Kidney (tissue), 13 donors: ENCODE measurements at regions not wholly inside any gene's neighbourhood (a gene's known extent, or its start where the extent isn't known, plus 50 kb on each side); places are given as distances from the start of the nearest gene placed in this dataset.

ENCODE experiments used
- DNase-seq, 5 donors: peaks; one replicate each; pipeline ENCODE4 v3.0.0-alpha.2; 2013 to 2020
- FAIRE-seq: peaks from 2 replicates; lab custom pipeline; 2012; peaks lifted over from hg19 to GRCh38; lab: Jason Lieb, UNC
- H3K27ac ChIP-seq, 2 donors: one replicate each; pipeline ENCODE4 v1.7.0; 2013; ENCODE audit warnings: low read depth in 2 of 2, low read length in 2 of 2, inconsistent platforms in 1 of 2
- H3K27me3 ChIP-seq: one replicate; pipeline ENCODE4 v1.7.1; 2013; ENCODE audit warnings: low read length, inconsistent platforms; ENCODE audit not compliant: control insufficient read depth, insufficient read depth
- H3K36me3 ChIP-seq, 3 donors: one replicate each; pipeline versions ENCODE4 v1.7.0 to v1.7.1; 2013; ENCODE audit warnings: low read length in 3 of 3, control low read depth in 1 of 3, inconsistent platforms in 1 of 3; ENCODE audit not compliant: insufficient read depth in 3 of 3, control insufficient read depth in 2 of 3
- H3K4me1 ChIP-seq, 3 donors: one replicate each; pipeline versions ENCODE4 v1.7.0 to v1.7.1; 2013; ENCODE audit warnings: low read length in 3 of 3, inconsistent platforms in 1 of 3, low read depth in 1 of 3; ENCODE audit not compliant: control insufficient read depth in 2 of 3, insufficient read depth in 2 of 3
- H3K4me3 ChIP-seq, 3 donors: one replicate each; pipeline versions ENCODE4 v1.7.0 to v1.8.1; 2013; ENCODE audit warnings: low read length in 3 of 3, control low read depth in 1 of 3, inconsistent platforms in 1 of 3
- H3K9ac ChIP-seq, 3 donors: one replicate each; pipeline versions ENCODE4 v1.7.0 to v1.7.1; 2013; ENCODE audit warnings: low read length in 3 of 3, control low read depth in 1 of 3, inconsistent platforms in 1 of 3
- H3K9me3 ChIP-seq, 3 donors: one replicate each; pipeline versions ENCODE4 v1.7.0 to v1.7.1; 2013; ENCODE audit warnings: low read length in 3 of 3, control low read depth in 1 of 3, inconsistent platforms in 1 of 3; ENCODE audit not compliant: control insufficient read depth in 2 of 3, insufficient read depth in 1 of 3
- intact Hi-C: fragments of 100-400 bp; cut with DNase I; formaldehyde crosslinking; loops from one replicate; pipeline ENCODE4 v1.11.1; 2022
- TF ChIP-seq, protein P1 (sequence below): IDR thresholded peaks from 3 replicates; pipeline ENCODE4 v1.5.1; 2012; ENCODE audit warnings: mild to moderate bottlenecking, moderate library complexity, borderline replicate concordance; ENCODE audit not compliant: insufficient read depth; ENCODE audit errors: extremely low read depth
- donor health status: control.
- donor health status: control.
- donor health status: control.
- donor health status: control.
- donor health status: control.
- donor health status: DM: yes; HTN: yes; CAD: no.
- donor health status: Normal renal cell carcinoma (clear cell type).

DNA sequence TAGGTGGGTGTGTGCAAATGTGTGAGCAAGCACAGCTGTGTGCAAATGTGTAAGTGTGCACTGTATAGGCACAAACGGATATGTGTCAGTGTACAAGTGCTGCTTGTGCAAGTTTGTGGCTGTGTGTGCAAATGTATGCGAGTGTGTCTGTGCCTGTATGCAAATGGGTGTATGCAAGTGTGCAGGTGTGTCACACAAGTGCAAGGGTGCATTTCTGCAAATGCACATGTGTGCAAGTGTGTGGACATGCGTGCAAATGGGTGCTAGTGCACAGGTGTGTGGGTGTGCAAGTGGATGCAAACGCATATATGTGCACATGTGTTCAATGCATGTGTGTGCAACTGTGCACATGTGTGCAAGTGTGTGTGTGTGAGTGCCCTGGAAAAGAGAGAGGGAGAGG is 76.5 kb upstream of the TNRC6C start:
- Histone ChIP-seq H3K27me3 (no peaks in the 10 kb centered on the region), H3K36me3 (no peaks in the 10 kb centered on the region), H3K9me3 (no peaks in the 10 kb centered on the region), H3K27ac (no peak overlapping the region), H3K4me3 (peak overlapping the region in 1 of 3 donors; percentile 13), H3K4me1 (peaks cover 0 to 23% (median 4%) of the 10 kb centered on the region in 3 donors), H3K9ac (no peak overlapping the region)
- DNase-seq (peak in 1 of 5 donors; percentile 14), FAIRE-seq (no peak)
- TF ChIP-seq, protein P1, sequence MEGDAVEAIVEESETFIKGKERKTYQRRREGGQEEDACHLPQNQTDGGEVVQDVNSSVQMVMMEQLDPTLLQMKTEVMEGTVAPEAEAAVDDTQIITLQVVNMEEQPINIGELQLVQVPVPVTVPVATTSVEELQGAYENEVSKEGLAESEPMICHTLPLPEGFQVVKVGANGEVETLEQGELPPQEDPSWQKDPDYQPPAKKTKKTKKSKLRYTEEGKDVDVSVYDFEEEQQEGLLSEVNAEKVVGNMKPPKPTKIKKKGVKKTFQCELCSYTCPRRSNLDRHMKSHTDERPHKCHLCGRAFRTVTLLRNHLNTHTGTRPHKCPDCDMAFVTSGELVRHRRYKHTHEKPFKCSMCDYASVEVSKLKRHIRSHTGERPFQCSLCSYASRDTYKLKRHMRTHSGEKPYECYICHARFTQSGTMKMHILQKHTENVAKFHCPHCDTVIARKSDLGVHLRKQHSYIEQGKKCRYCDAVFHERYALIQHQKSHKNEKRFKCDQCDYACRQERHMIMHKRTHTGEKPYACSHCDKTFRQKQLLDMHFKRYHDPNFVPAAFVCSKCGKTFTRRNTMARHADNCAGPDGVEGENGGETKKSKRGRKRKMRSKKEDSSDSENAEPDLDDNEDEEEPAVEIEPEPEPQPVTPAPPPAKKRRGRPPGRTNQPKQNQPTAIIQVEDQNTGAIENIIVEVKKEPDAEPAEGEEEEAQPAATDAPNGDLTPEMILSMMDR, result no peak
- intact Hi-C loops, result no loop called here

DNA sequence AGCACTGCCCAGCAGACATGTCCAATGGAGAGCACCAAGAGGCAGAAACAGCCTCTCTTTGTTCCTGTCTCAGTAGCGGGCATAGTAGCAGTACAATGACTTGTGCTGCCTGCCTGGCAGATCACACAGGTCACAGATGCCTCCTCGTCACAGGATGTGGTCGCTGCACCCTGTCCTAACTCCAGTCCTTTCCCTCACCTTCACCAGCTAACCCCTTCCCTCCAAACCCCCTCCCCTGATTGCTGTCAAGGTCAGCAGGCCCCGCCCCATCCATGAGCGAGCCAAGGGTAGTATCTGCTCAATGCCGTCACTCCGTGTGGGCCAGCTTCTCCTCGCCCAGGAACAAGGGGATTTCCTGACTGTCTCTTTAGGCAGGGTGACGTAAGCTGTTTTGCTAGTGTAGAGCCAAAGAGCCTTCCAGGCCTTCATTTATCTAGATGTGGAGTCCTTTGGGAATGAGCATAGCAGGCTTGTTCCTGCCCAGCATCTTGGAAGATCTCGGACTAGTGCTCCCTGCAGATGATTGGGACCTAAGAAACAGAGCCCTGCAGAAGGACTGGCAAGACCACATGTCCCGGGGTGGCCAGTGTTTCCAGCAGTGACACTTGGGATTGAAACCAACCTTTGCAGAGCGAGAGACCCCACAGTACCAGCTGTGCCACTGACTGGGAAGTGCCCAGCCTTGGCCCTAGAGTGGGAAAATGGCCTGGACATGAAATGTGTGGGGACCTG is 75.9 kb upstream of the TNRC6C start:
- DNase-seq, result peak in 2 of 5 donors; percentile 32 to 82
- intact Hi-C loops, result no loop called here
- TF ChIP-seq, protein P1, result no peak
- Histone ChIP-seq H3K36me3 (no peaks in the 10 kb centered on the region), H3K27ac (no peak overlapping the region), H3K4me1 (peaks cover 0 to 24% (median 4%) of the 10 kb centered on the region in 3 donors), H3K27me3 (no peaks in the 10 kb centered on the region), H3K9ac (no peak overlapping the region), H3K9me3 (no peaks in the 10 kb centered on the region), H3K4me3 (no peak overlapping the region)
- no peak for FAIRE-seq

DNA sequence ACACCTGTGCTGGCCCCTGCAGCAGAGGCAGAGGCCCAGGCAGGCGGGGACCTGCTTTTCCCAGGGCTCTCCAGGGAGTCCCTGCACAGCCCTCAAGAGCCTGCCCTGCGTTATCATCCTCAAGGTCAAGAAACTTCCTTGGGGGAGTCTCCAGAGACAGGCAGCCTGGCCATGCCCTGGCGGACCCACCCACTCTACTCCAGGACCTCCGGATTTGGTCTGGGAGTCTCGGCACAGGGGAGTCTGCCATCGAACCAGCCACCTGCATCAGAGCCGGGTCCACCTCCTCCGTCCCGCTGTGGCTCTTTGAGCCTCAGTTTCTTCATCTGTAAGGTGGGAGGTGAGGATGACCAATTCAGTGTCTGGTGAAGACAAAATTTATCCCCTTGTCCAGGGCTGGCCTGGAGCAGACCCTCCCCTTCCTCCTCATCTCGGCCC is 75.3 kb upstream of the TNRC6C start:
- FAIRE-seq (no peak), DNase-seq (no peak)
- no peaks in the 10 kb centered on the region for H3K9me3 ChIP-seq
- no peak overlapping the region for H3K4me3 ChIP-seq
- intact Hi-C loops, result no loop called here
- H3K27ac ChIP-seq, result no peak overlapping the region
- H3K27me3 ChIP-seq, result no peaks in the 10 kb centered on the region
- H3K9ac ChIP-seq, result no peak overlapping the region
- no peaks in the 10 kb centered on the region for H3K36me3 ChIP-seq
- H3K4me1 ChIP-seq, result peaks cover 1 to 29% (median 4%) of the 10 kb centered on the region in 3 donors
- TF ChIP-seq, protein P1, result no peak
